HL-60/S4 treated with phorbol 12-myristate 13-acetate at 8.2 ng/mL for 4 days and 3 days (cell line): ENCODE measurements at regions not wholly inside any gene's neighbourhood (a gene's known extent, or its start where the extent isn't known, plus 50 kb on each side); places are given as distances from the start of the nearest gene placed in this dataset.
"Not testable (repeated sequence)": the region's sequence is repeated elsewhere in the genome, so short reads cannot be mapped to it uniquely, and the experiment has no call there.

Experiments
- in situ Hi-C: fragments of 300-500 bp; cut with MboI; formaldehyde crosslinking; loops from 2 replicates; pipeline ENCODE4 v1.15.0; 2022; ENCODE audit warnings: low sequenced_read_pairs

- in situ Hi-C loops = no loop called here
These were observed 134.5 kb upstream of the PKN2 start for GRCh38 chr1:88549536-88549935.

- in situ Hi-C loops = no loop called here
These were observed 131.8 kb upstream of the PKN2 start for GRCh38 chr1:88552226-88552625.

GRCh38 chr1:88557014-88557413 is 127.1 kb upstream of the PKN2 start:
- in situ Hi-C loops = no loop called here

GRCh38 chr1:88560621-88561020 is 123.5 kb upstream of the PKN2 start:
- in situ Hi-C loops = no loop called here

GRCh38 chr1:88562991-88563390 is 121.1 kb upstream of the PKN2 start:
- in situ Hi-C loops = no loop called here

- in situ Hi-C loops = no loop called here
These were observed 117.3 kb upstream of the PKN2 start for GRCh38 chr1:88566615-88567387.

GRCh38 chr1:88571506-88571905 is 112.6 kb upstream of the PKN2 start:
- in situ Hi-C loops = no loop called here

- in situ Hi-C loops = no loop called here
These were observed 104.5 kb upstream of the PKN2 start for GRCh38 chr1:88579598-88579997.

- in situ Hi-C loops = no loop called here
These were observed 102.4 kb upstream of the PKN2 start for GRCh38 chr1:88581703-88582102.

GRCh38 chr1:88593358-88593757 is 90.7 kb upstream of the PKN2 start:
- in situ Hi-C loops = no loop called here

- in situ Hi-C loops = no loop called here
These were observed 88.6 kb upstream of the PKN2 start for GRCh38 chr1:88595355-88596002.

- in situ Hi-C loops = not testable (repeated sequence)
These were observed 86.1 kb upstream of the PKN2 start for GRCh38 chr1:88597973-88598372.

- in situ Hi-C loops = no loop called here
These were observed 75.7 kb upstream of the PKN2 start for GRCh38 chr1:88608139-88608943.

- in situ Hi-C loops = no loop called here
These were observed 75.0 kb upstream of the PKN2 start for GRCh38 chr1:88609051-88609450.

- in situ Hi-C loops = no loop called here
These were observed 73.4 kb upstream of the PKN2 start for GRCh38 chr1:88610687-88611086.

- in situ Hi-C loops = no loop called here
These were observed 71.8 kb upstream of the PKN2 start for GRCh38 chr1:88612292-88612691.

- in situ Hi-C loops = no loop called here
These were observed 71.3 kb upstream of the PKN2 start for GRCh38 chr1:88612773-88613172.

GRCh38 chr1:88618331-88618730 is 65.7 kb upstream of the PKN2 start:
- in situ Hi-C loops = no loop called here

GRCh38 chr1:88623101-88623500 is 61.0 kb upstream of the PKN2 start:
- in situ Hi-C loops = not testable (repeated sequence)
